Prostate gland (tissue), 2 donors: ENCODE measurements at regions not wholly inside any gene's neighbourhood (a gene's known extent, or its start where the extent isn't known, plus 50 kb on each side); places are given as distances from the start of the nearest gene placed in this dataset.

ENCODE experiments used
- DNase-seq: peaks from one replicate; pipeline ENCODE4 v3.0.0-alpha.2; 2019; ENCODE audit warnings: low spot score
- H3K27ac ChIP-seq, 2 donors: fragments of 200-600 bp; sonication (generic); 2 replicates each; pipeline ENCODE4 v1.5.1; 2017 to 2019
- H3K27me3 ChIP-seq: fragments of 200-600 bp; sonication (generic); replicated peaks from 2 replicates; pipeline ENCODE4 v1.5.1; 2019; ENCODE audit not compliant: insufficient read depth
- H3K36me3 ChIP-seq, 2 donors: fragments of 200-600 bp; sonication (generic); 1 replicate in 1 of 2; 2 replicates in 1 of 2; pipeline versions ENCODE4 v1.5.1 to v1.8.1; 2017 to 2019
- H3K4me1 ChIP-seq: fragments of 200-600 bp; sonication (generic); replicated peaks from 2 replicates; pipeline ENCODE4 v1.5.1; 2019
- H3K4me3 ChIP-seq, 2 donors: fragments of 200-600 bp; sonication (generic); 2 replicates each; pipeline ENCODE4 v1.5.1; 2017 to 2019
- H3K9me3 ChIP-seq: fragments of 200-600 bp; sonication (generic); 2 replicates; pipeline ENCODE4 v1.5.1; 2017
- POLR2A ChIP-seq: fragments of 450-650 bp; IDR thresholded peaks from one replicate; pipeline ENCODE4 v1.6.1; 2016; ENCODE audit warnings: antibody characterized with exemption, mild to moderate bottlenecking
- POLR2AphosphoS5 ChIP-seq: sonication (generic); formaldehyde crosslinking; IDR thresholded peaks from one replicate; pipeline ENCODE4 v1.6.1; 2017; ENCODE audit warnings: antibody characterized with exemption
- WGBS: methylation state at CpG from one replicate; pipeline ENCODE4 v1.1.5; 2018; 5-methylcytosine and 5-hydroxymethylcytosine counted together
- intact Hi-C: fragments of 100-400 bp; cut with DNase I; formaldehyde crosslinking; loops from one replicate; pipeline ENCODE4 v1.14.2; 2022
- TF ChIP-seq, protein P1 (sequence below), 4 experiments: fragments of 200-600 bp in 2 of 4; fragments of 450-650 bp in 2 of 4; sonication (generic) in 2 of 4; IDR thresholded peaks; 1 replicate in 3 of 4; 2 replicates in 1 of 4; pipeline ENCODE4 v1.5.1; 2016 to 2019; ENCODE audit warnings: antibody characterized with exemption in 4 of 4, mild to moderate bottlenecking in 2 of 4, moderate library complexity in 2 of 4

DNA sequence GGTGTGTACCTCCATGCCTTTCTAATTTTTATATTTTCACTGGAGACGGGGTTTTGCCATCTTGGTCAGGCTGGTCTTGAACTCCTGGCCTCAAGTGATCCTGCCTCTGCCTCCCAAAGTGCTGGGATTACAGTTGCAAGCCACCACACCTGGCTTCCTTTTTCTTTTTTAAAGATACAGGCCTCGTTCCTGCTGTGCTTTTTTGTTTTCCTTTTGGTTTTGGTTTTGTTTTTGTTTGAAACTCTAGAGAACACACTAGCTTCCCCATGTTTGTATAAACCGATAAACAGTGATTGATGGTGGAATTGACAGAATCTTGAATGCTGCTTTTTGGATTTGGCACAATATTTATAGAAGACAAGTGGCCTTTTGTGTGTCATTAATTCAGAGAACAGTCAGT lies 1603.4 kb downstream of the MAT2B start:
- Histone ChIP-seq H3K27ac (no peak overlapping the region), H3K27me3 (no peaks in the 10 kb centered on the region), H3K4me1 (no peaks in the 10 kb centered on the region), H3K4me3 (no peak overlapping the region), H3K9me3 (no peaks in the 10 kb centered on the region), H3K36me3 (no peaks in the 10 kb centered on the region)
- TF ChIP-seq, protein P1, sequence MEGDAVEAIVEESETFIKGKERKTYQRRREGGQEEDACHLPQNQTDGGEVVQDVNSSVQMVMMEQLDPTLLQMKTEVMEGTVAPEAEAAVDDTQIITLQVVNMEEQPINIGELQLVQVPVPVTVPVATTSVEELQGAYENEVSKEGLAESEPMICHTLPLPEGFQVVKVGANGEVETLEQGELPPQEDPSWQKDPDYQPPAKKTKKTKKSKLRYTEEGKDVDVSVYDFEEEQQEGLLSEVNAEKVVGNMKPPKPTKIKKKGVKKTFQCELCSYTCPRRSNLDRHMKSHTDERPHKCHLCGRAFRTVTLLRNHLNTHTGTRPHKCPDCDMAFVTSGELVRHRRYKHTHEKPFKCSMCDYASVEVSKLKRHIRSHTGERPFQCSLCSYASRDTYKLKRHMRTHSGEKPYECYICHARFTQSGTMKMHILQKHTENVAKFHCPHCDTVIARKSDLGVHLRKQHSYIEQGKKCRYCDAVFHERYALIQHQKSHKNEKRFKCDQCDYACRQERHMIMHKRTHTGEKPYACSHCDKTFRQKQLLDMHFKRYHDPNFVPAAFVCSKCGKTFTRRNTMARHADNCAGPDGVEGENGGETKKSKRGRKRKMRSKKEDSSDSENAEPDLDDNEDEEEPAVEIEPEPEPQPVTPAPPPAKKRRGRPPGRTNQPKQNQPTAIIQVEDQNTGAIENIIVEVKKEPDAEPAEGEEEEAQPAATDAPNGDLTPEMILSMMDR (IDR thresholded peaks at IDR 0.05), result no peak
- TF ChIP-seq POLR2AphosphoS5 (no peak), POLR2A (no peak)
- 73% methylated on average over 3 of the region's 3 CpGs for WGBS
- no peak for DNase-seq
- intact Hi-C loops, result no loop called here

DNA sequence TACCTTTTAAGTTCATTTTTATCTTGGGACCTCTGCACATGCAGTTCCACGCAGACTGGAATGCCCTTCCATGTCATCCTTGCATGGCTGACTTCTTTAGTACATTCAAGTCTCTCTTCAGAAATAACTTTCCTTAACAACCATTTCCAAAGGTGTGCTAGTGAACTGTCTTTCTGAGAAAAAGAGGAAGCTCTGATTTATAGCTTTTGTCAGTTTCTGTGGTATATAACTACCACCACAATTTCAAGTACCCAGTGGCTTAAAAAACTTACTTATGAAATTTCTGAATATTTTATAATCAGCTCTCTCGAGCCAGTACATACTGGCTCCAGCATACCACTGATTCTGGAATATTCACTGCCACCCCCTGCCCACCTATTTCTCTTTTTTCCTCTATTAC lies 1613.8 kb downstream of the MAT2B start:
- intact Hi-C loops, result no loop called here

DNA sequence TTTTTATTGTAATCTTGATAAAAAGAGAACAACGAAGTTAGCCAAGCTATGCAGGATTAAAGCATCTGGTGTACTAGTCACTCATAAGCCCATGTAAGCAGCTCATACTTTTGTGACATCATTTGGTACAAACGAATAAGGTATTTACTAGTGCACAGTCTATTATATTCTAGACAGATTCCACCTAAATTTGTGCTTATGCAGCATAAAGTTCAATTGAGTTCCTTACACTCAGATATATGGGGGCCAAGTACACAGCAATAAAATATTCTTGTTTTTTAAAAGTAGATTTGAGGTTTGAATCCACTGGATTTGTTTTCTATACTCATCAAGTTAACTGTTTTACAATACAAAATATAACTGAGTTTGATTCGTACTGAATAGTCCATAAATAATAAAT lies 1621.2 kb downstream of the MAT2B start:
- Histone ChIP-seq H3K4me1 (no peaks in the 10 kb centered on the region), H3K9me3 (no peaks in the 10 kb centered on the region), H3K27me3 (no peaks in the 10 kb centered on the region), H3K4me3 (no peak overlapping the region), H3K36me3 (no peaks in the 10 kb centered on the region), H3K27ac (no peak overlapping the region)
- 41% methylated on average over 3 of the region's 3 CpGs for WGBS
- intact Hi-C loops, result no loop called here
- TF ChIP-seq, protein P1 (IDR thresholded peaks at IDR 0.05), result no peak
- TF ChIP-seq POLR2AphosphoS5, result no peak
- no peak for TF ChIP-seq POLR2A
- no peak for DNase-seq

More for the DNA sequence above, 1613.8 kb downstream of the MAT2B start:
- Histone ChIP-seq H3K4me1 (no peaks in the 10 kb centered on the region), H3K27me3 (no peaks in the 10 kb centered on the region), H3K9me3 (no peaks in the 10 kb centered on the region), H3K27ac (no peak overlapping the region), H3K36me3 (no peaks in the 10 kb centered on the region), H3K4me3 (no peak overlapping the region)
- 97% methylated on average over 2 of the region's 2 CpGs for WGBS
- no peak for TF ChIP-seq POLR2A
- TF ChIP-seq POLR2AphosphoS5, result no peak
- TF ChIP-seq, protein P1 (IDR thresholded peaks at IDR 0.05), result no peak
- DNase-seq, result no peak

DNA sequence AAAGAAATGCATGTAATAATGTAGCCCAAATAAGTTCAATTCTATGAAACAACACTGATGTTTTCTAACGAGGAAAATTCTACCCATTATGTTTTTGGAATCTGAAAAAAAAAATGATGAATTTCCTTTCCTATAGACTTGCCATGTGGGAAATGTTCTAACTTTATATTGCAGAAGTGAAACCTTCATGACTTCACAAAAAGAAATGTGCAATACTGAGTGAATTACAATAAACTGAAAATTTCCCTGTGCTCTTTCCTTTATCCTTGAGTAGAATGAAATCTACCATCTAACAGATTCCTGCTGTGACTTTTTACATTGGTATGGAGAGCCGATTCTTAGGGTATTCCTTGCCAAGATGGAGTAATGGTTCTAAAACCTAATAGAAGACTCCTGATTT lies 1622.5 kb downstream of the MAT2B start:
- H3K36me3 ChIP-seq, result no peaks in the 10 kb centered on the region
- TF ChIP-seq POLR2AphosphoS5, result no peak
- TF ChIP-seq, protein P1 (IDR thresholded peaks at IDR 0.05), result no peak
- no peak for TF ChIP-seq POLR2A
- intact Hi-C loops, result no loop called here
- H3K4me3 ChIP-seq, result no peak overlapping the region
- H3K9me3 ChIP-seq, result no peaks in the 10 kb centered on the region
- no peaks in the 10 kb centered on the region for H3K27me3 ChIP-seq
- H3K27ac ChIP-seq, result no peak overlapping the region
- H3K4me1 ChIP-seq, result no peaks in the 10 kb centered on the region
- 71% methylated on average over 2 of the region's 2 CpGs for WGBS
- DNase-seq, result no peak

DNA sequence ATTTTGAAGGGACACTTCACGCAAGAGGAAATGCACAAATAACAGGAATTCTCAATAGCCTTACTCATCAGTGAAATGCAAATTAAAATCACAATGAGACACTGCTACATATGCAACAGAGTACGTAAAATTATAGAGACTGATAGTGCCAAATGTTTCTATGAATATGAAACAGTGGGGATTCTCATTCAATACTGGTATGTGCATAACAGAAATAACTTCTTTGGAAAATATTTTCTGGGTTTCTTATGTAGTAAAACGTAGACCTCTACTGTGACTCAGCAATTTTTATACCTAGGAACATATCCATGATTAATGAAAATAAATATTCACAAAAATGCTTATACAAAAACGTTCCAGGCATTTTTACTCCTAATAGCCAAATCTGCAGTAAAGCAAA lies 1625.2 kb downstream of the MAT2B start:
- no peaks in the 10 kb centered on the region for H3K4me1 ChIP-seq
- intact Hi-C loops, result no loop called here
- no peaks in the 10 kb centered on the region for H3K36me3 ChIP-seq
- 77% methylated on average over 4 of the region's 4 CpGs for WGBS
- H3K27ac ChIP-seq, result no peak overlapping the region
- DNase-seq, result no peak
- TF ChIP-seq POLR2A (no peak), POLR2AphosphoS5 (no peak)
- TF ChIP-seq, protein P1 (IDR thresholded peaks at IDR 0.05), result no peak
- no peaks in the 10 kb centered on the region for H3K9me3 ChIP-seq
- no peak overlapping the region for H3K4me3 ChIP-seq
- no peaks in the 10 kb centered on the region for H3K27me3 ChIP-seq
